Caco-2 (cell line): ENCODE measurements at regions not wholly inside any gene's neighbourhood (a gene's known extent, or its start where the extent isn't known, plus 50 kb on each side); places are given as distances from the start of the nearest gene placed in this dataset.

Source experiments
- BruUV-seq: library from RNA; stranded (reverse); fragments of 400-500 nt; replicated peaks from 2 replicates; lab custom pipeline; 2021; lab: Mats Ljungman, UMichigan
- CTCF ChIA-PET: fragments of 300-600 bp; sonication (Branson Sonifier 250); formaldehyde crosslinking; loops from one replicate; lab custom pipeline; 2022; ENCODE audit warnings: antibody characterized with exemption; lab: Charles Lee
- POLR2A ChIA-PET: fragments of 300-600 bp; sonication (Branson Sonifier 250); formaldehyde crosslinking; loops from one replicate; lab custom pipeline; 2022; ENCODE audit warnings: antibody characterized with exemption; lab: Charles Lee
- DNase-seq, 2 experiments: peaks; one replicate each; pipeline versions ENCODE4 v3.0.0 to v3.0.0-alpha.2; 2020 to 2022
- H3K27me3 ChIP-seq: replicated peaks from 2 replicates; pipeline ENCODE4 v1.6.0; 2011; ENCODE audit warnings: low read length; ENCODE audit not compliant: control insufficient read depth, insufficient read depth
- H3K36me3 ChIP-seq: 2 replicates; pipeline ENCODE4 v1.5.1; 2011; ENCODE audit warnings: low read length; ENCODE audit not compliant: control insufficient read depth, insufficient read depth
- H3K4me1 ChIP-seq: fragments of 250-450 bp; sonication (Bioruptor Pico); 2 replicates; pipeline ENCODE4 v1.5.1; 2020; ENCODE audit warnings: mild to moderate bottlenecking
- H3K4me3 ChIP-seq: 2 replicates; pipeline ENCODE4 v1.5.1; 2011; ENCODE audit warnings: low read depth, mild to moderate bottlenecking, control low read depth, low read length
- H3K9me3 ChIP-seq: fragments of 250-450 bp; sonication (Bioruptor Pico); 2 replicates; pipeline ENCODE4 v1.5.1; 2020; ENCODE audit warnings: mild to moderate bottlenecking, moderate library complexity
- H3K27ac Mint-ChIP-seq: one replicate; pipeline ENCODE4 v1.8.0; 2022; ENCODE audit warnings: mixed read lengths; ENCODE audit not compliant: unreplicated experiment
- H3K27me3 Mint-ChIP-seq: one replicate; pipeline ENCODE4 v1.8.0; 2022; ENCODE audit warnings: mixed read lengths; ENCODE audit not compliant: insufficient read depth, unreplicated experiment
- H3K36me3 Mint-ChIP-seq: one replicate; pipeline ENCODE4 v1.8.0; 2022; ENCODE audit warnings: mild to moderate bottlenecking, mixed read lengths; ENCODE audit not compliant: insufficient read depth, unreplicated experiment
- H3K4me1 Mint-ChIP-seq: one replicate; pipeline ENCODE4 v1.8.0; 2022; ENCODE audit warnings: low read depth, mixed read lengths; ENCODE audit not compliant: unreplicated experiment
- H3K4me3 Mint-ChIP-seq: one replicate; pipeline ENCODE4 v1.8.0; 2022; ENCODE audit warnings: mild to moderate bottlenecking, moderate library complexity, mixed read lengths; ENCODE audit not compliant: unreplicated experiment
- H3K9me3 Mint-ChIP-seq: one replicate; pipeline ENCODE4 v1.8.0; 2022; ENCODE audit warnings: mixed read lengths; ENCODE audit not compliant: unreplicated experiment
- intact Hi-C: fragments of 100-400 bp; cut with micrococcal nuclease; formaldehyde crosslinking; loops from one replicate; pipeline ENCODE4 v1.10.0; 2022; ENCODE audit not compliant: unreplicated experiment
- TF ChIP-seq, protein P1 (sequence below), 2 experiments: fragments of 200-600 bp in 1 of 2; IDR thresholded peaks; 1 replicate in 1 of 2; 2 replicates in 1 of 2; pipeline versions ENCODE4 v1.5.1 to v1.8.0; 2011 to 2022; ENCODE audit warnings: antibody characterized with exemption in 1 of 2, control low read depth in 1 of 2, inconsistent platforms in 1 of 2, low read depth in 1 of 2, low read length in 1 of 2, mild to moderate bottlenecking in 1 of 2, moderate library complexity in 1 of 2; ENCODE audit not compliant: insufficient read depth in 1 of 2, severe bottlenecking in 1 of 2, unreplicated experiment in 1 of 2

DNA sequence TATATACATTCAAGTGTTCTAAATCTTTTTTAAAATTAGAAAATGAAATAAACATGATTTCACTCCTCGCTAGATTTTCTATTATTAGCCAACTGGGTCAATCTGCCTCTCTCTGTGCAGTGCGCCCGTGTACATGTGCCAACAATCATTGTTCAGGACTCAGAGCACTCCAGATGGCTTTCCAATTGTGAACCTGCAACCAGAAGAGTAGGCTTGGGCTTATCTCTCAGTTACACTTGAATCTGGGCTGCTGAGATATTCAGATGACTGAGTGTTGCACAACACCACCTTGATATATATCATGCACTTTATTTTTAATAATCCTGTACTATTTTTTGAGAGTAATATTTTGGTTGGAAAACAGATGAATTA, 184.0 kb upstream of the FSTL5 start:
- no peak for DNase-seq
- Mint-ChIP-seq H3K4me3 (no peak overlapping the region), H3K4me1 (no peaks in the 10 kb centered on the region), H3K27ac (no peak overlapping the region), H3K27me3 (no peaks in the 10 kb centered on the region), H3K36me3 (no peaks in the 10 kb centered on the region), H3K9me3 (no peaks in the 10 kb centered on the region)
- POLR2A ChIA-PET, result no interaction called here
- Histone ChIP-seq H3K9me3 (no peaks in the 10 kb centered on the region), H3K4me3 (no peak overlapping the region), H3K27me3 (no peaks in the 10 kb centered on the region), H3K36me3 (no peaks in the 10 kb centered on the region), H3K4me1 (no peaks in the 10 kb centered on the region)
- TF ChIP-seq, protein P1, sequence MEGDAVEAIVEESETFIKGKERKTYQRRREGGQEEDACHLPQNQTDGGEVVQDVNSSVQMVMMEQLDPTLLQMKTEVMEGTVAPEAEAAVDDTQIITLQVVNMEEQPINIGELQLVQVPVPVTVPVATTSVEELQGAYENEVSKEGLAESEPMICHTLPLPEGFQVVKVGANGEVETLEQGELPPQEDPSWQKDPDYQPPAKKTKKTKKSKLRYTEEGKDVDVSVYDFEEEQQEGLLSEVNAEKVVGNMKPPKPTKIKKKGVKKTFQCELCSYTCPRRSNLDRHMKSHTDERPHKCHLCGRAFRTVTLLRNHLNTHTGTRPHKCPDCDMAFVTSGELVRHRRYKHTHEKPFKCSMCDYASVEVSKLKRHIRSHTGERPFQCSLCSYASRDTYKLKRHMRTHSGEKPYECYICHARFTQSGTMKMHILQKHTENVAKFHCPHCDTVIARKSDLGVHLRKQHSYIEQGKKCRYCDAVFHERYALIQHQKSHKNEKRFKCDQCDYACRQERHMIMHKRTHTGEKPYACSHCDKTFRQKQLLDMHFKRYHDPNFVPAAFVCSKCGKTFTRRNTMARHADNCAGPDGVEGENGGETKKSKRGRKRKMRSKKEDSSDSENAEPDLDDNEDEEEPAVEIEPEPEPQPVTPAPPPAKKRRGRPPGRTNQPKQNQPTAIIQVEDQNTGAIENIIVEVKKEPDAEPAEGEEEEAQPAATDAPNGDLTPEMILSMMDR (IDR thresholded peaks at IDR 0.05; ENCODE audit: insufficient read depth in 1 of 2, low read depth in 1 of 2, low read length in 1 of 2, severe bottlenecking in 1 of 2, unreplicated experiment in 1 of 2), result no peak
- intact Hi-C loops, result no loop called here
- no TSS peak for BruUV-seq
- CTCF ChIA-PET, result no interaction called here

DNA sequence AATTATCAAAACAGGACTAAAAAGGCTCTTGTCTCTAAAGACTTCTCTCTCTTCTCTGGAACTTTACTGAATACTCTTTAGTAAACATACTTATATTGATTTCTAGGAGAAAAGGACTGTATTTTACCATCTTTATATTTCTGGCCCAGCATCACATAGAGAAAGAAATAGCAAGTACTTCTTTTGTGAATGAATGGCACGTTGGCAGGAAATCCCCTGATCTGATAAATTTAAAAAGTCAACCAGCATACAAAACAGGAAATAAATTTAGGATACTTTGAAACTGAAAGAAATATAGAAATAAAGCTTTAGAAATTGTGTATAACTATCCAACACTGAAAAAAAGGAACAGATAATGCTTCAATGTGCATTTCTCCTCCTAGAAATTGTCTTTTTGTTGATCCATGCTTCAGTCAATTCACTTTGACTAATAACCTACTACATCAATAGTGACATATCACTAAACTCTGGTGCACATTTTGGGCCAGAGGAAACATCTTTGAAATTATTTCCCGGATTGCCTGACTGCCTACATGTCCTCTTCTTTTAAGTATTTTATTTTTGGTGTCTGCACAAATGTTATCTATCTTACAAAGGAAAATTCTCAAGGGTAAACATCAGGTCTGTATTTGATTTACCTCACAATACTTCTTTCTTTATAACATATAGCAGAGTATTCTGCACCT, 183.5 kb upstream of the FSTL5 start:
- CTCF ChIA-PET, result no interaction called here
- Histone ChIP-seq H3K27me3 (no peaks in the 10 kb centered on the region), H3K4me3 (no peak overlapping the region), H3K9me3 (no peaks in the 10 kb centered on the region), H3K36me3 (no peaks in the 10 kb centered on the region), H3K4me1 (no peaks in the 10 kb centered on the region)
- no peak for DNase-seq
- TF ChIP-seq, protein P1 (IDR thresholded peaks at IDR 0.05; ENCODE audit: insufficient read depth in 1 of 2, low read depth in 1 of 2, low read length in 1 of 2, severe bottlenecking in 1 of 2, unreplicated experiment in 1 of 2), result no peak
- intact Hi-C loops, result no loop called here
- H3K4me3 Mint-ChIP-seq, result no peak overlapping the region
- H3K27me3 Mint-ChIP-seq, result no peaks in the 10 kb centered on the region
- H3K36me3 Mint-ChIP-seq, result no peaks in the 10 kb centered on the region
- no peaks in the 10 kb centered on the region for H3K9me3 Mint-ChIP-seq
- BruUV-seq, result no TSS peak
- H3K27ac Mint-ChIP-seq, result no peak overlapping the region
- POLR2A ChIA-PET, result no interaction called here
- H3K4me1 Mint-ChIP-seq, result no peaks in the 10 kb centered on the region

DNA sequence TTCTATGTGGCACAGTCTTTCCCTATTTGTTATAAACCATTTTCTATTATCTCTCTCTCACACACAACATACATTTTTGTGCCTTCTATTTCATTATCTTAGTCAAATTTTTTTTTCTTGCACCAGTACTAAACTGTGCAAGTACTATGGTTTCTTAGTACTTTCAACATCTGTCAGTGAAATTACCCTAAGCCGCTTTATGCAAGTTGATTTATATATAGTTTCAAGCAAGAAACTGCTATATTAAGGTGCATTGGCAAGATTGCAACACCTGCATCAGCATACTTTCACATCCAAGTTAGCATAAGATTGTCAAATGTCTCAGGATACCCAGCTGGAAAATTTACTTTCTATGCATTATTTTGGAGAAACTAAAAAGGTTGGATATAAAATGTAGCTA, 180.2 kb upstream of the FSTL5 start:
- Mint-ChIP-seq H3K27me3 (no peaks in the 10 kb centered on the region), H3K27ac (no peak overlapping the region), H3K4me3 (no peak overlapping the region), H3K36me3 (no peaks in the 10 kb centered on the region), H3K4me1 (no peaks in the 10 kb centered on the region), H3K9me3 (no peaks in the 10 kb centered on the region)
- ChIA-PET POLR2A (no interaction called here), CTCF (no interaction called here)
- Histone ChIP-seq H3K36me3 (no peaks in the 10 kb centered on the region), H3K27me3 (no peaks in the 10 kb centered on the region), H3K4me3 (no peak overlapping the region), H3K4me1 (no peaks in the 10 kb centered on the region), H3K9me3 (no peaks in the 10 kb centered on the region)
- TF ChIP-seq, protein P1 (IDR thresholded peaks at IDR 0.05; ENCODE audit: insufficient read depth in 1 of 2, low read depth in 1 of 2, low read length in 1 of 2, severe bottlenecking in 1 of 2, unreplicated experiment in 1 of 2), result no peak
- intact Hi-C loops, result no loop called here
- no TSS peak for BruUV-seq
- DNase-seq, result no peak
